ENCODE measurements at regions not wholly inside any gene's neighbourhood (a gene's known extent, or its start where the extent isn't known, plus 50 kb on each side); places are given as distances from the start of the nearest gene placed in this dataset.
"Not testable (repeated sequence)": the region's sequence is repeated elsewhere in the genome, so short reads cannot be mapped to it uniquely, and the experiment has no call there.

DNA sequence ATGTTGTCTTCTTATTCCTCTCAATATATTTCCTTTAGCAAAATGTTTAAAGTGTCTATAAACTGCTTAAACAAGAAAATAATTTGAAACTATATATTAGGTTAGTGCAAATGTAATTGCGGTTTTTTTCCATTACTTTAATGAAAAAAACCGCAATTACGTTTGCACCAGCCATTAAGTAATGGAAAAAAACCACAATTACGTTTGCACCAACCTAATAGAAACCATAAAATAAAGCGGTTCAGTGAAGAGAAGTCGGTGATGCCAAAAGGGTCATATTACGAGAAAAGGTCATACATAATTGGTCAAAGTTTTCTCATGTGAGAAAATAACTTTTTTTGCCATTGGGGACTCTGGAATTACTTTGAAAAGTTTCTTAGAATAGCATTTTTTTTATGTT is 385.6 kb upstream of the ST8SIA4 start (continued):
- TF ChIP-seq, protein P1, sequence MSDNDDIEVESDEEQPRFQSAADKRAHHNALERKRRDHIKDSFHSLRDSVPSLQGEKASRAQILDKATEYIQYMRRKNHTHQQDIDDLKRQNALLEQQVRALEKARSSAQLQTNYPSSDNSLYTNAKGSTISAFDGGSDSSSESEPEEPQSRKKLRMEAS (IDR thresholded peaks at IDR 0.05; ENCODE audit: low read depth) = no peak
- TF ChIP-seq EP300 (IDR thresholded peaks at IDR 0.05; ENCODE audit: borderline replicate concordance in 1 of 2, low read depth in 1 of 2, low read length in 1 of 2) = no peak
- no peak for TF ChIP-seq NFIC (IDR thresholded peaks at IDR 0.05; ENCODE audit: borderline replicate concordance)
- no peak for TF ChIP-seq RXRA (IDR thresholded peaks at IDR 0.05; ENCODE audit: borderline replicate concordance, low read depth)

DNA sequence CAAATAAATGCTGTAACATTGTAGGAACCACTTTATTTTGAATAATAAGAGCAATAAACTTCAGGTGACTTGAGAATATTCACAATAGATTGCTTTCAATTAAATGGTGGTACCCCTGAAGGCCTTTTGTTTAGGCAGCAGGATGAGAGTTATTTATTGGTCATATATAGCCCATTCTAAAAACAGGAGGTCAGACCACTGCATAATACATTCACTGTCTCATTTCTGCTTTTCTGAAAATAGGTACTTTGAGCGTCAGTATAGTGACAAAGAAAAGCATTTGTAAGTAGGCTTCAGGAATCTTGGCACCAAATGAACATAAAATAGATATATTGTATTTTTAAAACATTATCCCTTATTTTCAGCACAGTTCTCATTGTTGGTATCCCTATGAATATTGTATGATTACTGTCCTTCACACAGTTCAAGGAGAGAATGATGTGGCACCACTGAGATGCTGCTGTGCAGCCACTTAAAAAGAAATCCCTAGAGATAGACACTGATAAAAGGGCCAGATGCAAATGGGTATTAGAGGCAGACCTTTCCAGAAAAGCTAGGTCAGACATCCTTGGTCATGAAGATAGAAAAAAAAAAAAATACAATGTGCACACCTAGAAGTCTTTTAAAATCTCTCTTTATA is 381.8 kb upstream of the ST8SIA4 start:
- 27% methylated on average over 1 of the region's 1 CpG for WGBS (ENCODE audit: low lambda C conversion rate)
- no peak for DNase-seq
- H2AFZ ChIP-seq (ENCODE audit: low read depth) = no peak overlapping the region
- CTCF ChIA-PET = no interaction called here
- no peaks in the 10 kb centered on the region for H3K36me3 ChIP-seq (replicated peaks in 1 of 2; ENCODE audit: control insufficient read depth in 1 of 2, insufficient read depth in 2 of 2, low read length in 1 of 2)
- no peaks in the 10 kb centered on the region for H3K9me2 ChIP-seq
- no peak overlapping the region for H3K4me3 ChIP-seq (ENCODE audit: low read depth in 2 of 2, low read length in 1 of 2)
- H3F3A ChIP-seq (replicated peaks; ENCODE audit: insufficient read depth) = no peaks in the 10 kb centered on the region
- H3K4me2 ChIP-seq = no peak overlapping the region
- POLR2A ChIA-PET = no interaction called here
- TF ChIP-seq TAF1 (IDR thresholded peaks at IDR 0.05; ENCODE audit: borderline replicate concordance, low read depth, low read length) (no peak), FOSL2 (IDR thresholded peaks at IDR 0.05; ENCODE audit: borderline replicate concordance, low read depth) (no peak), FOXM1 (IDR thresholded peaks at IDR 0.05; ENCODE audit: low read depth) (no peak), GATA2 (CRISPR knock-in tag; IDR thresholded peaks at IDR 0.05) (no peak), NRF1 (IDR thresholded peaks at IDR 0.05; ENCODE audit: low read depth, low read length) (no peak), EP300 (IDR thresholded peaks at IDR 0.05; ENCODE audit: borderline replicate concordance in 1 of 2, low read depth in 1 of 2, low read length in 1 of 2) (no peak), GABPA (IDR thresholded peaks at IDR 0.05; ENCODE audit: low read depth) (no peak), CHD2 (IDR thresholded peaks at IDR 0.05; ENCODE audit: low read length, partially characterized antibody) (no peak), ELF1 (IDR thresholded peaks at IDR 0.05) (no peak)
- TF ChIP-seq, protein P1 (IDR thresholded peaks at IDR 0.05; ENCODE audit: low read depth) = no peak
- TF ChIP-seq, protein P2, sequence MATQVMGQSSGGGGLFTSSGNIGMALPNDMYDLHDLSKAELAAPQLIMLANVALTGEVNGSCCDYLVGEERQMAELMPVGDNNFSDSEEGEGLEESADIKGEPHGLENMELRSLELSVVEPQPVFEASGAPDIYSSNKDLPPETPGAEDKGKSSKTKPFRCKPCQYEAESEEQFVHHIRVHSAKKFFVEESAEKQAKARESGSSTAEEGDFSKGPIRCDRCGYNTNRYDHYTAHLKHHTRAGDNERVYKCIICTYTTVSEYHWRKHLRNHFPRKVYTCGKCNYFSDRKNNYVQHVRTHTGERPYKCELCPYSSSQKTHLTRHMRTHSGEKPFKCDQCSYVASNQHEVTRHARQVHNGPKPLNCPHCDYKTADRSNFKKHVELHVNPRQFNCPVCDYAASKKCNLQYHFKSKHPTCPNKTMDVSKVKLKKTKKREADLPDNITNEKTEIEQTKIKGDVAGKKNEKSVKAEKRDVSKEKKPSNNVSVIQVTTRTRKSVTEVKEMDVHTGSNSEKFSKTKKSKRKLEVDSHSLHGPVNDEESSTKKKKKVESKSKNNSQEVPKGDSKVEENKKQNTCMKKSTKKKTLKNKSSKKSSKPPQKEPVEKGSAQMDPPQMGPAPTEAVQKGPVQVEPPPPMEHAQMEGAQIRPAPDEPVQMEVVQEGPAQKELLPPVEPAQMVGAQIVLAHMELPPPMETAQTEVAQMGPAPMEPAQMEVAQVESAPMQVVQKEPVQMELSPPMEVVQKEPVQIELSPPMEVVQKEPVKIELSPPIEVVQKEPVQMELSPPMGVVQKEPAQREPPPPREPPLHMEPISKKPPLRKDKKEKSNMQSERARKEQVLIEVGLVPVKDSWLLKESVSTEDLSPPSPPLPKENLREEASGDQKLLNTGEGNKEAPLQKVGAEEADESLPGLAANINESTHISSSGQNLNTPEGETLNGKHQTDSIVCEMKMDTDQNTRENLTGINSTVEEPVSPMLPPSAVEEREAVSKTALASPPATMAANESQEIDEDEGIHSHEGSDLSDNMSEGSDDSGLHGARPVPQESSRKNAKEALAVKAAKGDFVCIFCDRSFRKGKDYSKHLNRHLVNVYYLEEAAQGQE (IDR thresholded peaks at IDR 0.05; ENCODE audit: low read depth, low read length) = no peak
- TF ChIP-seq, protein P3, sequence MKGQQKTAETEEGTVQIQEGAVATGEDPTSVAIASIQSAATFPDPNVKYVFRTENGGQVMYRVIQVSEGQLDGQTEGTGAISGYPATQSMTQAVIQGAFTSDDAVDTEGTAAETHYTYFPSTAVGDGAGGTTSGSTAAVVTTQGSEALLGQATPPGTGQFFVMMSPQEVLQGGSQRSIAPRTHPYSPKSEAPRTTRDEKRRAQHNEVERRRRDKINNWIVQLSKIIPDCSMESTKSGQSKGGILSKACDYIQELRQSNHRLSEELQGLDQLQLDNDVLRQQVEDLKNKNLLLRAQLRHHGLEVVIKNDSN (IDR thresholded peaks at IDR 0.05; ENCODE audit: borderline replicate concordance, low read depth) = no peak
- TF ChIP-seq, protein P4, sequence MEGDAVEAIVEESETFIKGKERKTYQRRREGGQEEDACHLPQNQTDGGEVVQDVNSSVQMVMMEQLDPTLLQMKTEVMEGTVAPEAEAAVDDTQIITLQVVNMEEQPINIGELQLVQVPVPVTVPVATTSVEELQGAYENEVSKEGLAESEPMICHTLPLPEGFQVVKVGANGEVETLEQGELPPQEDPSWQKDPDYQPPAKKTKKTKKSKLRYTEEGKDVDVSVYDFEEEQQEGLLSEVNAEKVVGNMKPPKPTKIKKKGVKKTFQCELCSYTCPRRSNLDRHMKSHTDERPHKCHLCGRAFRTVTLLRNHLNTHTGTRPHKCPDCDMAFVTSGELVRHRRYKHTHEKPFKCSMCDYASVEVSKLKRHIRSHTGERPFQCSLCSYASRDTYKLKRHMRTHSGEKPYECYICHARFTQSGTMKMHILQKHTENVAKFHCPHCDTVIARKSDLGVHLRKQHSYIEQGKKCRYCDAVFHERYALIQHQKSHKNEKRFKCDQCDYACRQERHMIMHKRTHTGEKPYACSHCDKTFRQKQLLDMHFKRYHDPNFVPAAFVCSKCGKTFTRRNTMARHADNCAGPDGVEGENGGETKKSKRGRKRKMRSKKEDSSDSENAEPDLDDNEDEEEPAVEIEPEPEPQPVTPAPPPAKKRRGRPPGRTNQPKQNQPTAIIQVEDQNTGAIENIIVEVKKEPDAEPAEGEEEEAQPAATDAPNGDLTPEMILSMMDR (IDR thresholded peaks at IDR 0.05) = no peak
- TF ChIP-seq, protein P5, sequence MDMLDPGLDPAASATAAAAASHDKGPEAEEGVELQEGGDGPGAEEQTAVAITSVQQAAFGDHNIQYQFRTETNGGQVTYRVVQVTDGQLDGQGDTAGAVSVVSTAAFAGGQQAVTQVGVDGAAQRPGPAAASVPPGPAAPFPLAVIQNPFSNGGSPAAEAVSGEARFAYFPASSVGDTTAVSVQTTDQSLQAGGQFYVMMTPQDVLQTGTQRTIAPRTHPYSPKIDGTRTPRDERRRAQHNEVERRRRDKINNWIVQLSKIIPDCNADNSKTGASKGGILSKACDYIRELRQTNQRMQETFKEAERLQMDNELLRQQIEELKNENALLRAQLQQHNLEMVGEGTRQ (IDR thresholded peaks at IDR 0.05; ENCODE audit: borderline replicate concordance, low read depth, low read length) = no peak
- H3K9me3 ChIP-seq = no peaks in the 10 kb centered on the region
- H3K9ac ChIP-seq = no peak overlapping the region
- H3K79me2 ChIP-seq (ENCODE audit: insufficient read depth) = no peaks in the 10 kb centered on the region
- H3K27ac ChIP-seq (ENCODE audit: low read depth in 2 of 2, low read length in 1 of 2) = no peak overlapping the region
- no peaks in the 10 kb centered on the region for H3K4me1 ChIP-seq (ENCODE audit: control insufficient read depth in 1 of 2, insufficient read depth in 2 of 2, low read depth in 1 of 2, low read length in 1 of 2)
- no peaks in the 10 kb centered on the region for H4K20me1 ChIP-seq (ENCODE audit: insufficient read depth)
- H3K27me3 ChIP-seq (ENCODE audit: insufficient read depth) = no peaks in the 10 kb centered on the region

DNA sequence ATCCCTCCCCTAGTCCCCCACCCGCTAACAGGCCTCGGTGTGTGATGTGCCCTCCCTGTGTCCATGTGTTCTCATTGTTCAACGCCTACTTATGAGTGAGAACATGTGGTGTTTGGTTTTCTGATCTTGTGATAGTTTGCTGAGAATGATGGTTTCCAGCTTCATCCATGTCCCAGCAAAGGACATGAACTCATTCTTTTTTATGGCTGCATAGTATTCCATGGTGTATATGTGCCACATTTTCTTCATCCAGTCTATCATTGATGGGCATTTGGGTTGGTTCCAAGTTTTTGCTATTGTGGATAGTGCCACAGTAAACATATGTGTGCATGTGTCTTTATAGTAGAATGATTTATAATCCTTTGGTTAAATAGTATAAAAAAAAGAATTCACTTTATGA is 380.9 kb upstream of the ST8SIA4 start:
- CTCF ChIA-PET; H4K20me1 ChIP-seq (ENCODE audit: insufficient read depth); H3F3A ChIP-seq (replicated peaks; ENCODE audit: insufficient read depth); H3K4me2 ChIP-seq; H3K9me3 ChIP-seq; H3K27ac ChIP-seq (ENCODE audit: low read depth in 2 of 2, low read length in 1 of 2); H3K79me2 ChIP-seq (ENCODE audit: insufficient read depth); H2AFZ ChIP-seq (ENCODE audit: low read depth); H3K36me3 ChIP-seq (replicated peaks in 1 of 2; ENCODE audit: control insufficient read depth in 1 of 2, insufficient read depth in 2 of 2, low read length in 1 of 2); H3K4me1 ChIP-seq (ENCODE audit: control insufficient read depth in 1 of 2, insufficient read depth in 2 of 2, low read depth in 1 of 2, low read length in 1 of 2); H3K4me3 ChIP-seq (ENCODE audit: low read depth in 2 of 2, low read length in 1 of 2); H3K9ac ChIP-seq; H3K27me3 ChIP-seq (ENCODE audit: insufficient read depth); H3K9me2 ChIP-seq; DNase-seq; POLR2A ChIA-PET: not testable (repeated sequence)
- 27% methylated on average over 3 of the region's 3 CpGs for WGBS (ENCODE audit: low lambda C conversion rate)

Measured in SK-N-SH (cell line).